ENCODE measurements at regions not wholly inside any gene's neighbourhood (a gene's known extent, or its start where the extent isn't known, plus 50 kb on each side); places are given as distances from the start of the nearest gene placed in this dataset.

DNA sequence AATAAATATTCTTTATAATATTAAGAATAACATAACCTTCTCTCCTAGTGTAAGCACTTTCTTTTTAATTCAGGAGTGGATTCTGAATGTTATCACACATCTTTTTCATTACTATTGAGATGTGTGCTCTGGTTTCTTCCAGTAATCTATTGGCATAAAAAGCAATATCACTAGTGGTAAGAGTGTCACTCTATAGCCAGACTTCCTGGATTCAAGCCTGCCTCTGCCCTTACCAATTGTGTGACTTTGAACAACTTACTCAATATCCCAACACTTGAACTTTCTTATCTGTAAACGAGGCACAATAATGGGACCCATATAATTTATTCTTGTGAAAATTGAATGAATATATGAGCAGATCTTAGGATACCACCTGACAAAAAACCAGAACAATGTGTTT, 71.0 kb downstream of the SEM1 start:
- no peak for DNase-seq

DNA sequence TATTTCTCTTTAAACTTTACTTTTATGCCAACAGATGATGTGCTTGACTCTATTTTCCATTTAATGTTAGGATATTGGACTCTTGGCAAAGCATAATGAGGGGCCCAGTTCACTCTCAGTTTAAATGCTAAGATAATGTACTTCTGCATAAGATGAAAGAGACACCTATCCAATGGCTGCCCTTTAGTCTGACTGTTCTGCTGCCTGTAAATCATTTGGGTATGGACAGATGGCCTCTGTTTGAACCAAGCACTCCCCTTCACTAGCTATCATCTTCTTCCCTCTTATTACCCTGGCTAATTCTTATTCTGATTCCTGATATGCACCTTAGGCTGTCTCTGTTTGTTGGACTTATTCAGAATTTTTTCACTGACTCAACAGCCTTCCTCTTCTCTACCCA, 72.1 kb downstream of the SEM1 start:
- no peak for DNase-seq

DNA sequence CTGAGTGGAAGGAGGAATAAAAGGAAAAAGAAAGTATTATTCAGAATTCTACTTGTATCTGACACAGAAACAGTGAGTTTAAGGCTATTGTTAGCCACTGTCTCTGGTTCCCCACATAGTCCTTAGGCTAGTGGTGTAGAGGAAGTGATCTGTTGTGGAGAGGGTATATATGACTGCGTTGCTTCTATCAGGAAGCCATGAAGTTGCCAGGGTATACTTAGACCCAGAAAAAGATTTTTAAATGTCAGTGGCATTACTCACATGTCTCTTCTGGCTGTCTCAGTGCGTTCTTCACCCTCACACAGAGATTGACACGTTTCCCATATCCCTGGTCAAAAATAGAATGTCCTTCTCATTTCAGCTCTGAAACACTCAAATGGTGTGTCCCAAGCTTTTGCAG, 72.7 kb downstream of the SEM1 start:
- DNase-seq, result no peak

DNA sequence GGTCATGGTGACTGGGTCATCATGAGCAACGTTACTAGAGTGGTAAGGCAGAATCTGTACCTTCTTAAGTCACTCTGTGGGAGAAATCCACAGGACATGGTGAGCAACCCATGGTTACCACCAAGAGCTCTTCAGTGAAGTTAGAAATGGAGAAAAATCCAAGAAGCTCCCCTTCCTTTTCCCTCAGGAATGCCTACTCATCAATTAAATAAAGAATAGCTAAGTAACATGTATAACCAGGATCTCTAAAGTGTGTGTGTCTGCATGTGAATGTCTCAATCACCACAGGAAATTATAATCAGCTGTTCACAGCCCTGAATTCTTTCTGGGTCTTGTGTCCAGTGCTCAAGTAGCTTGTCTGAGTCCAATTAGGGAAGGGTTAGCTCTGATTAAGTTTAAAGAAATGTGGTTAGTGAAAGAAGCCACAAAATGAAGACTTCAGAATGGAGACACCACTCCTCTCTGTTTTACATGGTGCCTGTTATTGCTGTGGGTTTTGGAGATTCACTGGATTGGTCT, 73.2 kb downstream of the SEM1 start:
- no peak for DNase-seq

DNA sequence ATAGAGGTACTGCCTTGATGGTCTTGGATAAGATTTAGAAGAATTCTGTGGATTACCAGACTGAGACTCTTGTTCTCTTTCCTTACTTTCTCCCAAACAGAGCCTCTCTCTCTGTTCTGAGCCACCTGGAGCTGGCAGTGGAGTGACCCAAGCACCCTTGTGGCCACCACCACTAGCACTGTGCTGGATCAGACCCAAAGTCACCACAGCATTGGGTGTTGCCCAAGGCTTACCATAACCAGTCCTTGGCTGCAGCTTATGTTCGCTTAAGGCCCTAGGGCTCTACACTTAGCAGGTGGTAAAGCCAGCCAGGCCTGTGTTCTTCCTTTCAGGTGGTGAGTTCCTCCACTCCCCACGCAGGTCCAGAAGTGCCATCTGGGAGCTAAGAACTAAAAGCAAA, 79.8 kb downstream of the SEM1 start:
- no peak for DNase-seq

DNA sequence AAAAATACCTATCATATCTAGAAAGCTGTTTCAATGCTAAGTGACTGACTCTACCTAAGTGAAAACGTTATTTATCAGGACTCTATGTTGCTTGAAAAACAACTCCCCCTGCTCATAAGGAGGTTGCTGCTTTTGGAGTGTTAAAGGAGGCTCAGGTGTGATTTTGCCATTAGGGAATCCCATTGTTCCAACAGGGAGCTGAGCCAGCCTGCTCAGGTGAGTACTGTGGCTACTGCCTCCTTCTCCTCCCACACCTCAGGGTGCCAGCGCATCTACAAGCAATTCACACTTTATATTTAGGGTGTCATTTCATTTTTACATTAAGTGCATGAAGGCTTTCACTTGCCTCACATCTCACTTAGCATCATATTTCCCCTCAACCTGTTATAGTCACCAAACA, 84.7 kb downstream of the SEM1 start:
- no peak for DNase-seq

DNA sequence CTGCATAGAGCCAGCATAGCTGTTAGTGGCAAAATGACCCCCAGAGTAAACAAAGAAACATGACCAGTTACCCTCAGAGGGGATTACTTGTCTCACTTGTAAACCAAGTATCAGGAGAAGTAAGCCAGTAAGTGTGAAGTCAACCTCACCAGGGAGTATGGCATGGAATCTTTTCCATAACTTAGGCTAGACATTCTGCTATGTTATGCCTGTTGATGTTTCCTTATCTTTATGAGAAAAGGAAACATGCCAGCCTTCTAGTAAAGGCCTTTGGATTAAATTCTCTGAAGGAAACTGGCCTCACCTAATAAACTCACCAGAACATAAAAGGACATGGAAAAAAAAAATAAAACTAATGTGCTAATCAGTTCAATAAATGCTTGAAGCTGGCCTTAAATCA, 87.7 kb downstream of the SEM1 start:
- DNase-seq, result no peak

DNA sequence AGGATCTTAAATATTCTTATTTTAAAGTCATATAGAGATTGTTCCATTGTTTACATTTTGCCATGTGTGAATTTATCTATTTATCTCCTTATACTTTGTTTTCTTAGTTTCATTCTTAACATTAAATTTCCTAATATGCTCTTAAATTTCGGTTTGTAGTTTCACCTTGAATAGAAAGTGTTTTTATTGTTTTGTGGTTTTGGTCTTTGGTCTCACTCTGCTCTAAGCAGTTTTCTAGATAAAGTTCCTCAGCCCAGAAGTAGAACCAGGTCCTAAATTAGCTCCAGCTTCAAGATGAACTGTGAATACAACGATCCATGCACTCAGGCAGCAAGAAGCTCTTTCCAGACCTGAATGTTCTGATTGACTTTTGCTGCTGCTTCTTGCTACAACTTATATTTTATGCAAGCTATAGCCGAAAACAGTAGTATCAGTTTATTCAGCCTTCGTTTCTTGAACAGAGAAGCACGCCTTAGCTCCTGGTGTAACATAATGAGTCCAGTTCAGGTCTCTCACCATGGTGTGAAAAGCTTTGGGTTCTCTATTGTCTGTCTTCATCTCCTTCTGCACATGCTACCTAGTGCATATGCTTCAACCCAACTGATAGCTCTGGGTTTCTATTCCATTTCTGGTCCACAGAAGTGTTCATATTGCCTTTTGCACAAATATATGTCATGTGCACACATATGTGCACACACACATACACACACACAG, 95.3 kb downstream of the SEM1 start:
- DNase-seq, result no peak

DNA sequence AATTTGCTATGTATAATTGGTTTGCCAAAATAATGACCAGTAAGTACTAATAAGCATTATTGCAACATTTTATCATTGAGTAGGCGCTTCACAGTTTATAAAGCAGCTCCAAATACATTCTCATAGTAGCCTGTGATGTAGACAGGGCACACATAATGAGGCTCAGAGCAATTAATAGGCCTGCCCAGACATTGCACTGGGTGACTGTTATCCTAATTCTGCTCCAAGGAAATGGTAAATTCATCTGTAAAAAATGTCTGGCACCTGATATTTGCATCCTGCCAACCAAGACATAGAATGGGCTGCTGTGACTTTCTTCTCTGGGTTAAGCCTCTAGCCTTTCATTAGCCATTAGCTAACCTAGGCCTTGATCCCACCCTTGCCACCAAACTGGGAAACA, 97.6 kb downstream of the SEM1 start:
- DNase-seq, result no peak

DNA sequence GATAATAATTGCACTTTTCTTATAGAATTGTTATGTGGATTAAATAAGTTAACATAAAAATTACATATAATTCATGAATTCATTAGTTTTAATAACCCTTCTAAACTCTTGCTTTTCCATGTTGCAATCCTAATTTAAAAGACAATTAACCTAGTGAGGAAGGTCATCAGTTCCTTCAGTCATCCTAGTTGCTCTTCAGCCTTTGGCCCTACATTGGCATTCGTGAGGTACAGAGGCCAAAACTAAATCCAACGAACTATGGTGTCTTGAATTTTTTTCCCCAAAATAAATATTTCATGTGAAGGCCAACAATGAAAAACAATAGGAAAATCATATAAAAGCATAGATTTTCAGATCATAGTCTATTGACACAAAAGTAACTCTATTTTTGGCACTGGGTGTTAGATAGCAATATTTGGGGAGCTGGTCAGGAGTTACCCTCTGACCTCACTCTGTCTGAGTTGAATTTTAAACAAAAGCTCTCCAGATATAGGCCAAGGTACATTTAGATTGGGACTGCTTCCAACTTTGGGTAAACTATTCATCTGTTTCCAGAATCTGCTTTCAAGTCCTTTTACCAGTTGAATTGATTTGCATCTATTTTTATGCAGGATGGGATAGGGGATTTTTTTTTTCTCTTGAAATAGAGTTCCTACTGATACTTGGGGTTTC, 104.5 kb downstream of the SEM1 start:
- DNase-seq, result no peak

DNA sequence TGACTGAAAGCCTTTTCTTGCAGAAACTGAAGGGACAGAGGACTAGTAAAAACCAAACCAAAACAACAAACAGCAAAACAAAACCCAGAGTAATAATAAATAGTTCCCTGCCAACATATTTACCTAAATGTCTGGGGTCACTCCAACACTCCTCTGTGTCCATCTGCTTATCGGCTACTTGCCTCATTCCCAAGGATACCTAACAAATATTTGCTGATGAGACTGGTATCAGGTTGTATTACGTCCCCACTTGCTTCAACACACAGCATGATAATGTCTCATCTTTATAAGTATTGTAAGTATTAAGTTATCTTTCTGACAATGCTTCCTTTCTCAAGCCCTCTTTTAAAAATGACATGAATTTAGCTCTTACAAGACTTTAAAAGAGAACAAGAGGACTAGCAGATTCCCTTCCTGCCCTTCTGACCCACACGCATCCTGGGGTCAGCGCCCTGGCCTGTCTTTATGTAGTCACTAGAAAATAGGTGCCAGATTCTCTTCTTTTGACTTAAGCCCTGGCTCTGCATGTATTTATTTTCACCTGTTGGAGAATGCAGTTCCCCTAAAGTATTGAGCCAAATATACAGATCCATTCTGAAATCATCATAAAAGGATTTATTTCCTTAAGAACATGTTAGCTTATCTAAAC, 110.2 kb downstream of the SEM1 start:
- no peak for DNase-seq

DNA sequence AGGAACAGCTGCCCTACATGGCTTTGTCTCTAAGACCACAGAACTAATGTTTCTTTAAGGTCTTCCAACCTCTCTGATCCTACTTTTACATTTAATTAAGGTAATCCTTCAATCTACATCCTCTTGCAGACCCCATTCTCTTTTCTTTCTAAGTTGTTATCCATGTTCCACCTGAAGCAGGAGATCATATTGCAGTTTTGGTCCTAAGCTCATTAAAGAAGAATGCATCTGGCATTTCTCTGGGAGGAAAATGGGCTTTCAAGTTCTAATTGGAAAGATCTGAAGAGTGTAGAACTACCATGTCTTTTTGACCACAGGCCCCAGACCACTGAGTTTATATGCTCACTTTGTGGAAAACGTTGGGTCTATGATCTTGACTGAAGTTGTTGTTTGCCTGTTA, 111.2 kb downstream of the SEM1 start:
- no peak for DNase-seq

DNA sequence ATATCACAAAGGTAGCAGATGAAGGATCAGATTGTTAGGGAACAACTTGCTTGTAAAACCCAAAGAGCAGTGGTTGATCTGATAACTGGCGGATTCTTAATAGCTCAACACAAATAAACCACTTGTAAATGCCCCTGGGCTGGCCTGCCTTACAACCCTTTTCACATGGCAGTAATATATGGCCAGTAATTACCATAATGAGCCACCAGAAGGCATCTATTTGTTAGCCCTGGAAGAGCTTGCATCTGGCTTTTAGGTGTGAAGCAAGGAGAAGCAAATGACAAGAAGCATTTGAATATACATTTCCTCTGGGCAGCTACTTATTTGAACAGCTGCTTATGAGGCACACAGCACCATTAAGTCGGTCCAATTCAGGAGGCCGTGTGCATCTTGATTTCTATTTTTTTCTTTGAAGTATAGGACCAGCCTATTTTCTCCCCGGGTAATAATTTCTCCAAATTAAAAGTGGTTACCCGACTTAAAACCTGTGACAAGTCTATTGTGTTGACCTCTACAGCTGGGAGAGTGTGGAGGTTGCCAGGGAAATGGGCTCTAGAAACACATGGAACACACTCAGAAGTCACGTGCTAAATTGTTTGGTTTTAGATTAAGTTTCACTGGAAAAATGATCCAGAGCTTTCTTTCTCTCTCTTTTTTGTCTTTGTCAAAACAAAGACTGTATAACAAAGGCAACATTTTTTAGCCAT, 113.4 kb downstream of the SEM1 start:
- no peak for DNase-seq

DNA sequence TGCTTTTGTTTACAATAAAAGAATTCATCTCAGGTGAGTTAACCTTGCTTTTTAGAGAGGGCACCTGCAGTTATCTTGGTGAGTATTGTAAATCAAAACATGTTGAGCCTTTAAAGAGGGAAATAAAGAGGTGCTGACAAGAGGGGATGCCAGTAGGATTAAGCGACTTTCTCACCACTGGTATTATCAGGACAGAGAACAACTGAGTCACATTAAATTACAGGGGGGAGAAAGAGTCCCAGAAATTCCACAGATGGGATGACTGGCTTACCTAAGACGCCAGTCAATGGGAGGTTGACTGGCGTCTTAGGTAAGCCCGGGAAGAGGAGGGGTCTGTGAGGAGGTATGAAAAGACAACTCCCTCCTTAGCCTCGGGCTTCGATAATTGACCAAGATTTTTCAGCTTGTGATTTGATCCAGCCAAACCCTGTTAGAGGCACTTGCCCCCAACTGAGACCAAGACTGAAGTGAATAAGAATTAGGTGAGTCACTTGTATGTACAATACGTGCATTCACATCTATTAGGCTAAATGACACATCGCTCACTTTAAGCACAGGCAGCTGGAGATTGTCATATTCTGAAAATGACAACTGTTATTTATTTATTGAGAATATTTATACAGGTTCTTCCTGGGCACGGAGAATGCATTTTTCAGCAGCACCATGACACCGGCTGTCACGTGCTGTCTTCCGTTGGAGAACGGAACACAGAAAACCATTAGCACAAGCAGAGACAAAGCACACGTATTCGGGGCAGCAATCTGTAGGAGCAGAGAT, 117.6 kb downstream of the SEM1 start:
- DNase-seq, result no peak

DNA sequence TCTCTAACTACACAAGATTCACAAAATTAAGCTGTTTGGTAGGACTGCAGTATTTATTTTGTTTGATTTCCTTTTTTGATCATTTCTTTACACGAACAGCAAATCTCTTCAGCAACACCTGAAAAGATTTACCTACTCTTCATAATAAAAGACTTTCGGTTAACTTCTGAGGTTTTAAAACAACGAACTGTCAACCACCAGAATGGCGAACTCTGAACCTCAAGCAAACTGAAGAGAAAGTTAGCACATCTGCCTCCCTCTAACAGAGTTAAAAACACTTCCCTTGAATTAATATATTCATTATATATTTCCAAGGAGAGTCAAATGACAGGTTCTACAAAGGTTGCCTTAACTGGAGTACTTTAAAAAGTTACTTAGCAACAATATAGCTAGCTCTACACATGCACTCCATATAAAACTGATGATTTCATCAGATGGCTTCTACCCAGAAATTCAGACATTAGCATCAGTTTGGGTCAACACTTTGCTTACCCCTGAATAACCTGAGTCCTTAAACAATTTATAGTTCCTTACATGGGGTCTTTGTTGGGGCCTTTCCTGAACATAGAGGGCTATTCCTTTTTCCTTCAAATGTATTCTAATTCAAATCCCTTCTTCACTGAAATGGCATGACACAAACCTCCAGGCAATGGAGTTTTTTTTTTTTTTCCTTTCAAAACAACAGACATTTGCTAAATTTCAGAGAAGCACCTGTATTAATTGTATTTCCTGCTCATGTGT, 118.3 kb downstream of the SEM1 start:
- no peak for DNase-seq

DNA sequence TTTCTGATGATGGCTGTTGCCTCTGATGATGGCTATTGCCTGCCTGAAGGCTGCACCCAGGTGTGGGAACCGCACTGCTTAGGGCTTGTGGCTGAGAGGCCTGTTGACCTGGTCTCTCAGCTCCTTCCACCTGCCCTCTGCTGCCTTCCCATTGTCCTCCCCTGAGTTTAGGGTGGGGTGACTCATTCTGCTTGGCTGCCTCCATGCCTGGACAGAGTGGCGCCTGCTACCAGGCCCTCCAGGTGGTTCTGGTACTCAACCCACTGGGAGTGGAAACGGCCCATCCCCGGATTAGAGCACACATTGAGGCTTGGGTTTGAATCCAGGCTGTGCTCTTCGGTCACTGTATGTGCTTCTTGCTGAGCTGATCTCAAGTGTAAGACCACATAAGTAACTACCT, 120.6 kb downstream of the SEM1 start:
- DNase-seq, result no peak

DNA sequence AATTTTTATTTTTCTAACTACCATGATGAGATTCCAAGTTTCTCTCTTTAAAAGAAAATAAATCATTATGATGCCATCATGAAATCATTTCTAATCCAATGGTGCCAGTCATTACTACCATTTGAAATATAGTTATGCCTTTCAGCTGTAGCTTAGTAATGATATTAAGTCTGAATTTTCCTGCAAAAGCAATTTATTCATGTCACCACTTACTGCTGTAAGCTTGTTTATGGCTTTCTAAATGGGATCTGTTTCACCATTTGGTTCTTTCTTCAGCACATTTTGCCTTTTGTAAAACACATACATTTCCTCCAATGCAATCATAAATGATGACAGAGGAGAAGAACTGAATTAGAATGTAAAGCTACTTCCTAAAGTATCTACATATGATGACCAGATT, 130.5 kb downstream of the SEM1 start:
- DNase-seq, result no peak

DNA sequence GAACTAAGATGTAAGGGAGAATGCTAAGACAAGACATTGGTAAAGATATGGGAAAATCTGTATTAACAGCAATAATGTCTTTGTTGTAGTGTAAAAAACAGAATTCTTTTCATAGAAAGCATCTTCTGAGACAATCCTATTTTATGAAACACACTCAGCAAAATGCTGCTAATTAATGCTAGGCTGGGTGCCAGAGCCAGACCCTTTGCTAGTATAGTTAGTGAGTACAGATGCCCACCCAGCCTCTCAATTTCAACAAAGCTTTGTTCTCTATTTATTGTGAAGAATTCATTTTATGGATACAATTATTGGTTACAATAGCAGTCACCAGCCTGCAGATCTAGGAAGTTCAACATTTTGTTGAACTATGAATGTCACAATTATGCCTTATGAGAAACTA, 131.0 kb downstream of the SEM1 start:
- no peak for DNase-seq

DNA sequence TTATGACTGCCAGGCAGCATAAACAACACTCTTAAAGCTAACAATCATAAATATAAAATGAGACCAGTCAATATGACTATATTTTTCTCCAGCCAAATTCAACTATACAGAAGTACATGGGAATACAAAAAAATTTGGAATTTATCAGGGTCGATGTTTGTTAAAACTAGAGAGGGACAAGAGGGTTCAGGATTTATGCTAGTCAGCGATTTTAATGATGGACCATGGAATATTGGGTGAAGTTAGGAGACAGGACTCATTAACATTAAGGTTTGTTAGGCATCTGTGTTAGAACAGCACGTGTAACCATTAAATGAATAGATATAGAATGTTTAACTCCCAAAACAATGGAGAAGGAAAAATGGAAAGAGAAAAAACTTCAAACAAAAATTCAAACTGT, 146.2 kb downstream of the SEM1 start:
- DNase-seq, result no peak

DNA sequence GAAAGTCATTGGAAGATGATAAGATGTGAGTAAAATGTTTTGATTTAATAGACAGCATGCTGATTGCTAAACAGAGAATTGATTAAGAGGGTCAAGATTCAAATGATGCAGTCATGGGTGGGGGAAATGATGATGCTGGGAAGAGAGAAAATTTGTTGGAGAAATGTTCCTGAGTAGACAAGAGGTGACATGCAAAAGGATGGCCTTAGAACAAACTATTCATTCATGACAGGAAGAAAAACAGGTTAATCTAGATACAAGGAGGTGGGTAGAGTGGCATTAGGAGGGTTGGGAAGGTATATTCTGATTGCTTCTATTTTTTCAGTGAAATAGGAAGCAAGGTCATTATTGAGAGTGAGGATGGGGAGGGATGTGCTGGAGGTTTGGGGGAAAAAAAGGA, 146.7 kb downstream of the SEM1 start:
- DNase-seq, result no peak

DNA sequence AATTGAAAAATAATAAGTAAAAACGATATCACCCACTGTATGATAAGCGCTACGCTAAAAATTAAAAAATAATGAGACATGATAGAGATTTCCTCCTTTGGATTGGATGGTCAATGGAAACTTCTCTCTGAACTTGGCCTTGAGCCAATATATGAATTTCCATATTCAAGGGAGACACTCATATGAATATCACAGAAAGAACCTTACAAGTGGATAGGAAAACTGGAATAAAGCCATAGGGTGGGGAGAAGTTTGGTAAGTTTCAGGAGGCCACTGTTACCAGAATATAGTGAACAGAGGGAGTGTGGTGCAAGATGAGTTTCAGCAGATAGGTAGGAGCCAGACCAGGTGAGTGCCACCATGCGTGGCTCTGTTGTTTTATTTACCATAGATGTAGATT, 147.2 kb downstream of the SEM1 start:
- no peak for DNase-seq

DNA sequence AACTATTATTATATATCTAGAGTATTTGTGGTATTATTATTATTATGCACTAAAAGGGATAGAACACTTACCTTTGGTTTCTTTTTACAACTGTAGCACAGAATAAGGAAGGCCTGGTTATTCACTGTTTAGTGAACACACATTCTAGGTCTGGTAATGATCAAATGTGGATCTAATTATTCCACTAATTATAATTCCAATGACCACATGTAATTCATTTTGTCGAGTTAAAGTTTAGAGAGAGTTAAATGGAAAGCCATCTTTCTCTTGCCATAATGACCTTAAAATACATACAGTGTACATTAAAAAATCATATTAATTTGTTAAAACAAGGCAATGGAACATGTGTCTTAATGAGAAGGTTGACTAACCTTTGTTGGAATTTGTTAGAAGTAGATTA, 147.8 kb downstream of the SEM1 start:
- no peak for DNase-seq
